PC-3 (cell line): ENCODE measurements at regions not wholly inside any gene's neighbourhood (a gene's known extent, or its start where the extent isn't known, plus 50 kb on each side); places are given as distances from the start of the nearest gene placed in this dataset.

Source experiments
- EZH2 ChIP-seq: fragments of 300-600 bp; sonication (generic); IDR thresholded peaks from one replicate; pipeline ENCODE4 v1.6.1; 2017; ENCODE audit warnings: antibody characterized with exemption, mild to moderate bottlenecking, low read length; ENCODE audit not compliant: unreplicated experiment
- EZH2phosphoT487 ChIP-seq: fragments of 300-600 bp; sonication (generic); IDR thresholded peaks from 2 replicates; pipeline ENCODE4 v1.6.1; 2018; ENCODE audit warnings: mild to moderate bottlenecking, antibody characterized with exemption, low read length, borderline replicate concordance
- TF ChIP-seq, protein P1 (sequence below): fragments of 300-600 bp; sonication (generic); conservative IDR thresholded peaks from 2 replicates; pipeline ENCODE4 v1.5.1; 2017; ENCODE audit warnings: antibody characterized with exemption, low read depth, mild to moderate bottlenecking, low read length

- TF ChIP-seq EZH2 (no peak), EZH2phosphoT487 (no peak)
- TF ChIP-seq, protein P1, sequence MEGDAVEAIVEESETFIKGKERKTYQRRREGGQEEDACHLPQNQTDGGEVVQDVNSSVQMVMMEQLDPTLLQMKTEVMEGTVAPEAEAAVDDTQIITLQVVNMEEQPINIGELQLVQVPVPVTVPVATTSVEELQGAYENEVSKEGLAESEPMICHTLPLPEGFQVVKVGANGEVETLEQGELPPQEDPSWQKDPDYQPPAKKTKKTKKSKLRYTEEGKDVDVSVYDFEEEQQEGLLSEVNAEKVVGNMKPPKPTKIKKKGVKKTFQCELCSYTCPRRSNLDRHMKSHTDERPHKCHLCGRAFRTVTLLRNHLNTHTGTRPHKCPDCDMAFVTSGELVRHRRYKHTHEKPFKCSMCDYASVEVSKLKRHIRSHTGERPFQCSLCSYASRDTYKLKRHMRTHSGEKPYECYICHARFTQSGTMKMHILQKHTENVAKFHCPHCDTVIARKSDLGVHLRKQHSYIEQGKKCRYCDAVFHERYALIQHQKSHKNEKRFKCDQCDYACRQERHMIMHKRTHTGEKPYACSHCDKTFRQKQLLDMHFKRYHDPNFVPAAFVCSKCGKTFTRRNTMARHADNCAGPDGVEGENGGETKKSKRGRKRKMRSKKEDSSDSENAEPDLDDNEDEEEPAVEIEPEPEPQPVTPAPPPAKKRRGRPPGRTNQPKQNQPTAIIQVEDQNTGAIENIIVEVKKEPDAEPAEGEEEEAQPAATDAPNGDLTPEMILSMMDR: no peak
Observed at GRCh38 chr15:96052572-96053030, 277.9 kb upstream of the NR2F2 start.
